Erythroblast (primary cell): ENCODE measurements at regions not wholly inside any gene's neighbourhood (a gene's known extent, or its start where the extent isn't known, plus 50 kb on each side); places are given as distances from the start of the nearest gene placed in this dataset.

ENCODE experiments used
- GATA1 ChIP-seq: IDR thresholded peaks from 2 replicates; pipeline ENCODE4 v1.6.1; 2011; ENCODE audit warnings: low read depth, mild to moderate bottlenecking, control low read depth, low read length, moderate library complexity
- POLR2A ChIP-seq: IDR thresholded peaks from 2 replicates; pipeline ENCODE4 v1.6.1; 2011; ENCODE audit warnings: mild to moderate bottlenecking, low read length

DNA sequence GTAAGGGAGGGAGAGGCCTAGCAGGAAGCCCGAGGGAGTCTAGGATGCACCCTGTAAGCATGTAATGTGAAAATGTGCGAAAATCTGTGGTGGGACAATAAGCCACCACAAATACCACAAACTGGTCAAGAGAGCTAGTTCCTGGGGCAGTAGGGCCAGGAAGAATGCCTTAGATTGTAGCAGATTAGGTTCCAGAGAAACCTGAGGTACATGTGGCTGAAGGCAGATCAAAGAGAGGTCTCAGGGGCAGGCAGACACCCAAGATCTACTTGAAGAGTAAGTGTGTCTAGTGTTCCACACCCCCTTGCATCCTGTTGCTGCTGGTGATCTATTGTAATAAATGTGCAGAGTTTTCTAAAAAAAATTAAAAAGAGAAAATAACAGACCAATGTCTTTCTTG, 1677.3 kb upstream of the CDH6 start:
- TF ChIP-seq POLR2A (no peak), GATA1 (no peak)
